ENCODE measurements at regions not wholly inside any gene's neighbourhood (a gene's known extent, or its start where the extent isn't known, plus 50 kb on each side); places are given as distances from the start of the nearest gene placed in this dataset.

GRCh38 chr4:128527946-128528576 lies 240.4 kb upstream of the PGRMC2 start:
- DNase-seq (ENCODE audit: low read depth): no peak

GRCh38 chr4:128527351-128527750 lies 239.7 kb upstream of the PGRMC2 start:
- DNase-seq (ENCODE audit: low read depth): no peak

- no peak for DNase-seq (ENCODE audit: low read depth)
Measured at GRCh38 chr4:128525992-128526630, 238.5 kb upstream of the PGRMC2 start.

DNA sequence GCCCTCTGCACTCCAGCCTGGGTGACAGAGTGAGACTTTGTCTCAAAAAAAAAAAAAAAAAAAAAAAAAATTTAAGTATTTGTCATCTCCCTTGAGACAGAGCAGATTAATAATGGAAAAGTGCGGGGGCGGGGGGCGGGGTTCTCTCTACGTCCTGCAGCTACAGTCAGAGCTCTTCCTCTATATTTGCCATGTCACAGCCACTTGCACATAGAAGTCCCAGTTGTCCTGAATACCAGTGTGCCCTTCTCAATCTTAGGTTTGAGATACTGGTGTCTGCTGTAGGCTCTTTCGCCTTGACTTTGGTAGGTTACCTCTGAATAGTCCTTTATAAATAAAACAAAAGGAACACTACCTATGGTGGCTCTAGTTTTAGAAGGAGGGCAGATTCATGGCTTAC lies 237.8 kb upstream of the PGRMC2 start:
- DNase-seq (ENCODE audit: low read depth): no peak

DNA sequence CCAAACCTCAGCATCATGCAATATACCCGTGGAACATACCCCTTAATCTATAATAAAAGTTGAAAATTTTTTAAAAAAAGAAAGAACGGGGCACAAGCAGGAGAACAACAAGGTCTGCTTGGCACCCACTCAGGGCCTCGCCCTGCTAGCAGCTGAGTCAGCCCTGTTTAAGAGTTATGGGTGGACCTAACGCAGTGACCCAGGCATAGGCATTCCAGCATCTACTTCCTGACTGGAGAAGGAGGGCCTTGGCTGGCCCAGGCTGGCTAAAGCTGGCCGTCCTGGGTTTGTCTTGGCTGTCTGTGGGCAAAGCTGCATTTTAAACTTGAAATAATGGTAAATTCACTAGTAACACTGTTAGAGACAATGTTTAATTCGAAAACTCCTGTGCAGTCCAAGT lies 236.7 kb upstream of the PGRMC2 start:
- DNase-seq (ENCODE audit: low read depth): no peak

DNA sequence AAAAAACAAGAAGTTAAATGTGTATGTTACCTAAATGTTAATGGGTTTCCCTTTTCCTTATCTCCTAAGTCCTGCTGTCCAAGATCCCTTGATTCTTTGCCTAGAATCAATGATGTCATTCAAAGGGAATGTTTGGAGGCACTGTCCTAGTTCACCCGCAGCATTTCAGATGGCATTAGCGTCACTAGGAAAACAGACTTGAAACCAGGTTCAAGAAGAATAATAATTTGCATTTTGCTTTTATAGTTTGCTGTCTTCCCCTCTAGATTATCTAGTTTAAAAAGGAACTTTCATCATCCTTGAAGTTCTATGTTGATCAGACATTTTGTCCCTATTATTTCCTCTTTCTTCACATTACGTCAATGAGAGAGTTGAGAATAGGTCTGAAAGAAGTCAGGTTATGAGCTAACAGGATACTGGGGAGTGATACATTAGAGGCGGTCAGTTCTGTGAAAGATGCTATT lies 234.1 kb upstream of the PGRMC2 start:
- DNase-seq (ENCODE audit: low read depth): no peak

GRCh38 chr4:128521156-128521555 lies 233.5 kb upstream of the PGRMC2 start:
- no peak for DNase-seq (ENCODE audit: low read depth)

DNA sequence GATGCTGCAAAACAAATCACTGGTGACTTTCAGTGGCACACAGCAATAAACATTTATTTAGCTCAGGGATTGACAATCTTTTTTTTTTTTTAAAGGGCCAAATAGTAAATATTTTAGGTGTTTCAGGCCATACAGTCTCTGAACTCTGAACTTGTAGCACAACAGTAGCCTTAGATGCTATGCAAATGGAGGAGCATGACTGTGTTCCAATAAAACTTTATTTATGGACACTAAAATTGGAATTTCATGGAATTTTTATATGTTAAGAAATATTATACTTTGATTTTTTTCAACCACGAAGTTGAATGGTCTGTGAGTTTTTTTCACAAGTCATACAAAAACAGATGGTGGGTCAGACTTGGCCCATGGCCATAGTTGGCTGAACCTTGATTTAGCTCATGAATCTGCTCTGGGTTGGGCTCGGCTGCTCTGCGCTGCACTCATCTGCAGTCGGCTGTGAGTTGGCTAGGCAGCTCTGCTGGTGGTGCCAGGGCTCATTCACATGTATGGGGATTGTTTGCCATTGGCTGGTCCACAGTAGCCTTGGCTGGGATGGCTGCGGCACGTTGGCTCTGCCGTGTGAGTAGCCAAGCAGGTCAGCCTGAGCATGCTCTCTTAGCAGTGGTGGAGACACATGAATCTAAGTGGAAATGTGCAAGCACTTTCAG lies 231.7 kb upstream of the PGRMC2 start:
- DNase-seq (ENCODE audit: low read depth): no peak

DNA sequence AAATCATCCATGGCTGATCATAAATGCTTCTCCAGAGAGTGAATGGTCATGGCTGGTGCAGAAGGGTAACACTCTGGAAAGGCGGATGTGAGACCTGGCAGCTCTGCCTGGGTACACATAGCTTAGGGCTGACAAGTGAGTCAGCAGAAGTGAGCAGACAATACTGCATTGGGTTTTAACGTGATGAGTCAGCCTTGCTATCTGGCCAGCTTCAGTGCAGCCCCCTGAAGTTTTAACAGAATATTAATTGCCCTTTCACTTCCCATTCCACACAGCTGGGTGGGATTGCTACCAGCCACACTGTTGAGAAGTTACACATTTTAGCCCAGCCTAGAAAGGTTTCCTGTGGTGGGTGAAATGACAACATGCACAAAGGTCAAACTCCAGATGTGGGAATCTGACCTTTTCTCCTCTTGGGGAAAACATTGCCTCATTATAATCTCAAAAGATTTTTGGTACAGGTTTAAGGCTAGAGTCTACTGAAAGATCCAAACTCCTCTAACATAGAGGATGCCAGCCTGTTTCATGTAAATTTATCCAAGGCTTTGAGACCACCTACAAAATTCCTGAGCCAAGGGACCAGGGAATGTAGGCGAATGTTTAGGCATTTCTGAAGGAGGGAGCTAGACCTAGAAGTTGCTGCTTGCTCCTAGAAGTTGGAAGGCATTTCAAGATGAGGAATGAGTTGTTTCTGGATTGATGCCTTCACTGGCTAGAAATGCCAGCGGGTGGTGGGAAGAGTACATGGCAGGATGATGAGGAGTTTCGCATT lies 230.3 kb upstream of the PGRMC2 start:
- no peak for DNase-seq (ENCODE audit: low read depth)

DNA sequence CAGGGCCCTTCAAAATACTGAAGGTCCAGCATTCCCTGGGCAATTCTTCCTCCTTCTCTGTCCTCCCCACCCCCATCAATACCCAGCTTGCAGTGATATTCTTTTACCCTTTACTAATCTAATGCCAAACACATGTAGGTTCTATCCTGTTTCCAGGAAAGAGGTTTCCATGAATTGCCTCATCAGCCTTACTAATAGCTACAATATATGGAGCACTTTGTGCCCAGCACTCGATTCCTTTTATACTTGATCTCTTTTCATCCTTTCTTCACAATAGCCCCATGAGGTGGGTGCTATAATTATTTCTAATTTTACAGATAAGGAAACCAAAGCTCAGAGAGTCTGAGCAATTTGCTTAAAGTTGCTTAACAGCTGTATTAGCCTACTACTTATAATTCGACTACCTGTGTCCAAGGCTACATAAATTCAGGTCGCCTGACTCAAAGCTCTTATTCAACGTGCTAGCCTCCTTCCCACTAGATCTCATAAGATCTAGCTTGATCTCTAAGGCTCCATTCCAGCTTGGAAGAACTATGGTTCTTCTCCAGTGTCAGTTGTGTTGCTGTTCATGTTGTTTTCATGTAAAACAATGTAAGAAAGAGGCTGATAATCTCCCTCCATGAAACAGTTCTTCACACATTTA lies 229.6 kb upstream of the PGRMC2 start:
- DNase-seq (ENCODE audit: low read depth): no peak

GRCh38 chr4:128516301-128516969 lies 228.8 kb upstream of the PGRMC2 start:
- no peak for DNase-seq (ENCODE audit: low read depth)

GRCh38 chr4:128513664-128514484 lies 226.3 kb upstream of the PGRMC2 start:
- no peak for DNase-seq (ENCODE audit: low read depth)

DNA sequence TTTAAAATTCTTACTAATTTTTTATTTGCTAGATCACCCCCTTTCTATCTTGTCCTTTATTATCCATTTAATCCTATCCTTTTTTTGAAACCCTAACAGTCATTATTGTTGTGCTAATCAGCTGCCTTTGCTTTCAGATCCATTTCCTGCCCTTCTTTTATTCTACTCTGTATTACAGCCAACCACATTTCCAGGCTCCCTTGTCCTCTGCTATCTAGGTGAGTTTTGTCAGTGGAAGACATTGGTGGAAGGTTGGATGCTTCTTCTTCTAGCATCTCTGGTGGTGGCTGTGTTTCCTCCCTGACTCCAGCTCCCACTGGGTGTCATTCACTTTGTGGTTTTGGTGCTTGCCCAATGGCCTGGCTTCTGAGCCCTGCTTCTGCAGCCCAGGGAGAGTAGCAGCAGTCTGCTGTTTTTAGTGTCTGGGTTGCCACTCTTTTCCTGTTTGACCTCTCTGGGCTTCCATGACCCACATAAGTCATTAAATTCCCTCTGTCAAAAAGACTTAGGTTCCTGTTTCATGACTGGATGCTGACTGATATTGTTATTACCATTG lies 225.2 kb upstream of the PGRMC2 start:
- no peak for DNase-seq (ENCODE audit: low read depth)

DNA sequence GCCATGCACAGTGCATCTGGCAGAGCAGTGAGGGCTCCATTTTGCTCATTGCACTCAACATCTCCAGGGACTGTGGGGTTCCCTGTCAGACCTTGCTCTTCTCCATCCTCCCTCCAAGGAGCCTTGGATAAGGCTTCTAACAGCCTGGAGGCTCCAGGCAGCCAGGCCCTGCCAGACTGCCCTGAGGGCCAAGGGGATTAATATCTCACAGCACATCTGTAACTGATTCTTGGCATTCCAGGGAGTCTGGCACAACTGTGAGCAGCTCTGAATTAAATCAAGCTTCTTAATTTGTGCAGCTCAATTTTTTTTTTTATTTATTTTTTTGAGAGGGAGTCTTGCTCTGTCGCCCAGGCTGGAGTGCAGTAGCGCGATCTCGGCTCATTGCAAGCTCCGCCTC lies 224.5 kb upstream of the PGRMC2 start:
- no peak for DNase-seq (ENCODE audit: low read depth)

GRCh38 chr4:128510850-128511249 lies 223.2 kb upstream of the PGRMC2 start:
- no peak for DNase-seq (ENCODE audit: low read depth)

DNA sequence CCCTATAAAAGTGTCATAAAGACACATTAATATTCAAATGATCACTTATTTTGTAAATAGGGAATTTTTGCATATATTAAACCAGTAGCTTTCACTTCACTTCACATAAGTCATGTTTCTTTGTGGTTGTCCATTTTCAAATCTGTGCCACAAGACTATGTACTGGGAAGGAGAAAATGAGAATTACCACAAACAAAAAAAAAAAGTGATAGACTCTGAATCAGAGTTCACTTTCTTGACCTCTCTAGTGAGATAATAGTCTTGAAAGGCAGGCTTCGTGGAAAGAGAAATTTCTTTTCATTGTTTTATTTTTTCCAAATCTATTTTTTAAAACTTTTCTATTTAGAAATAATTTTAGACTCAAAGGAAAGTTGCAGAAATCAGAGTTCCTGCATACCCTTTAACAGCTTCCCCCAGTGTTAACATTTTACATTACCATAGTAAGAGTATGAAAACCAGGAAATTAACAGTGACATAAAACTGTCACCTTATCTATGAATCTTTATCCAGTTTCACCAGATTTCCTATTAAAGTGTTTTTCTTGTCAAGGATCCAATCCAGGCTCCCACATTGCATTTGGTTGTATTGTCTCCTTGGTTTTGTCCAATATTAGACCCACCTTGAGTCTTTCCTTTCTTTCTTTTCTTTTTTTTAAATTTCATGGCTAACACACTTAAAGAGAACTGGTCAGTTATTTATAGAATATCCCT lies 215.4 kb upstream of the PGRMC2 start:
- DNase-seq (ENCODE audit: low read depth): no peak

DNA sequence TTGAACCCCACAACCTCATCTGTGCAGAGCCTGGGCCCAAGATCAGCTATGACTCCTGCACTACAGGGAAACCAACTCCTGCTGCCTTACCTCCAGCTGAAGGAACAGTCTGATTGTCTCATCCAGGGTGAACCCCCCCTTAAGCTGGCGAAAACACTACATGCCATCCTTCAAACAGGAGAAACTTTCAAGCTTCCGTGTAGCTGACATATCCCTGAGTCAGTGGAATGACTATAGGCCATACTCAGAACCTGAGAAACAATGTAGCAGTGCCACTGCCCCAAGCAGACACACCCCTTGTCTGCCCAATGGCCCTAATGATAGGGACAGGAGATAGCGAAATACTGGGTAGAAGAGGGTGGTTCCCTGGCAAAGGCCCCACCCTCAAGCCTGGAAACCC lies 213.6 kb upstream of the PGRMC2 start:
- DNase-seq (ENCODE audit: low read depth): no peak

- no peak for DNase-seq (ENCODE audit: low read depth)
Measured at GRCh38 chr4:128488055-128488705, 200.6 kb upstream of the PGRMC2 start.

- DNase-seq (ENCODE audit: low read depth): no peak
Measured at GRCh38 chr4:128484896-128485295, 197.3 kb upstream of the PGRMC2 start.

Data from stimulated activated CD4-positive, alpha-beta T cell treated with anti-CD3 and anti-CD28 coated beads, Interleukin-2, amount 100 ng/mL, for 4 hours (primary cell).